T-helper 1 cell treated with Interleukin-12 subunit alpha and Interleukin-12 subunit beta and Interleukin-4 antibody, amounts not matched to agents 30 μg/mL and 1 μg/mL, for 36 hours (primary cell): ENCODE measurements at regions not wholly inside any gene's neighbourhood (a gene's known extent, or its start where the extent isn't known, plus 50 kb on each side); places are given as distances from the start of the nearest gene placed in this dataset.

Source experiments
- H3K27ac Mint-ChIP-seq: one replicate; pipeline ENCODE4 v1.8.0; 2021; ENCODE audit warnings: mild to moderate bottlenecking, mixed read lengths
- H3K27me3 Mint-ChIP-seq: one replicate; pipeline ENCODE4 v1.8.0; 2021; ENCODE audit warnings: low read depth, mixed read lengths
- H3K36me3 Mint-ChIP-seq: one replicate; pipeline ENCODE4 v1.8.0; 2021; ENCODE audit warnings: low read depth, mixed read lengths
- H3K4me1 Mint-ChIP-seq: one replicate; pipeline ENCODE4 v1.8.0; 2021; ENCODE audit warnings: low read depth, mixed read lengths
- H3K4me3 Mint-ChIP-seq: one replicate; pipeline ENCODE4 v1.8.0; 2021; ENCODE audit warnings: mild to moderate bottlenecking, moderate library complexity, mixed read lengths
- H3K9me3 Mint-ChIP-seq: one replicate; pipeline ENCODE4 v1.8.0; 2021; ENCODE audit warnings: mixed read lengths

GRCh38 chr13:59458908-59459579, 704.7 kb downstream of the DIAPH3 start:
- no peak overlapping the region for H3K27ac Mint-ChIP-seq
- H3K27me3 Mint-ChIP-seq, result no peaks in the 10 kb centered on the region
- H3K36me3 Mint-ChIP-seq, result no peaks in the 10 kb centered on the region
- no peaks in the 10 kb centered on the region for H3K4me1 Mint-ChIP-seq
- H3K4me3 Mint-ChIP-seq, result no peak overlapping the region
- no peaks in the 10 kb centered on the region for H3K9me3 Mint-ChIP-seq

GRCh38 chr13:59459972-59460371, 703.8 kb downstream of the DIAPH3 start:
- no peak overlapping the region for H3K4me3 Mint-ChIP-seq
- no peaks in the 10 kb centered on the region for H3K36me3 Mint-ChIP-seq
- no peaks in the 10 kb centered on the region for H3K9me3 Mint-ChIP-seq
- no peaks in the 10 kb centered on the region for H3K4me1 Mint-ChIP-seq
- H3K27ac Mint-ChIP-seq, result no peak overlapping the region
- H3K27me3 Mint-ChIP-seq, result no peaks in the 10 kb centered on the region

GRCh38 chr13:59461411-59461810, 702.3 kb downstream of the DIAPH3 start:
- H3K27me3 Mint-ChIP-seq, result no peaks in the 10 kb centered on the region
- no peak overlapping the region for H3K27ac Mint-ChIP-seq
- H3K4me1 Mint-ChIP-seq, result no peaks in the 10 kb centered on the region
- H3K36me3 Mint-ChIP-seq, result no peaks in the 10 kb centered on the region
- no peak overlapping the region for H3K4me3 Mint-ChIP-seq
- no peaks in the 10 kb centered on the region for H3K9me3 Mint-ChIP-seq

- Mint-ChIP-seq H3K4me1 (no peaks in the 10 kb centered on the region), H3K4me3 (no peak overlapping the region), H3K27me3 (no peaks in the 10 kb centered on the region), H3K36me3 (no peaks in the 10 kb centered on the region), H3K27ac (no peak overlapping the region), H3K9me3 (no peaks in the 10 kb centered on the region)
Measured at GRCh38 chr13:59463023-59463422, 700.7 kb downstream of the DIAPH3 start.

GRCh38 chr13:59464926-59465325, 698.8 kb downstream of the DIAPH3 start:
- Mint-ChIP-seq H3K4me3 (no peak overlapping the region), H3K36me3 (no peaks in the 10 kb centered on the region), H3K27me3 (no peaks in the 10 kb centered on the region)

GRCh38 chr13:59468396-59468795, 695.3 kb downstream of the DIAPH3 start:
- no peak overlapping the region for H3K27ac Mint-ChIP-seq
- H3K4me3 Mint-ChIP-seq, result no peak overlapping the region
- no peaks in the 10 kb centered on the region for H3K36me3 Mint-ChIP-seq
- no peaks in the 10 kb centered on the region for H3K4me1 Mint-ChIP-seq
- H3K27me3 Mint-ChIP-seq, result no peaks in the 10 kb centered on the region
- H3K9me3 Mint-ChIP-seq, result no peaks in the 10 kb centered on the region

More at GRCh38 chr13:59464926-59465325, 698.8 kb downstream of the DIAPH3 start:
- H3K27ac Mint-ChIP-seq, result no peak overlapping the region
- no peaks in the 10 kb centered on the region for H3K4me1 Mint-ChIP-seq
- H3K9me3 Mint-ChIP-seq, result no peaks in the 10 kb centered on the region

- H3K27me3 Mint-ChIP-seq, result no peaks in the 10 kb centered on the region
- no peak overlapping the region for H3K27ac Mint-ChIP-seq
- no peaks in the 10 kb centered on the region for H3K9me3 Mint-ChIP-seq
Measured at GRCh38 chr13:59471106-59471505, 692.6 kb downstream of the DIAPH3 start.

GRCh38 chr13:59472134-59472533, 691.6 kb downstream of the DIAPH3 start:
- no peaks in the 10 kb centered on the region for H3K4me1 Mint-ChIP-seq
- no peaks in the 10 kb centered on the region for H3K9me3 Mint-ChIP-seq
- no peaks in the 10 kb centered on the region for H3K36me3 Mint-ChIP-seq
- H3K27ac Mint-ChIP-seq, result no peak overlapping the region
- H3K4me3 Mint-ChIP-seq, result no peak overlapping the region
- H3K27me3 Mint-ChIP-seq, result no peaks in the 10 kb centered on the region

More at GRCh38 chr13:59471106-59471505, 692.6 kb downstream of the DIAPH3 start:
- H3K4me1 Mint-ChIP-seq, result no peaks in the 10 kb centered on the region
- no peaks in the 10 kb centered on the region for H3K36me3 Mint-ChIP-seq
- no peak overlapping the region for H3K4me3 Mint-ChIP-seq

GRCh38 chr13:59474696-59475095, 689.0 kb downstream of the DIAPH3 start:
- no peaks in the 10 kb centered on the region for H3K36me3 Mint-ChIP-seq
- no peak overlapping the region for H3K27ac Mint-ChIP-seq
- no peaks in the 10 kb centered on the region for H3K4me1 Mint-ChIP-seq
- H3K9me3 Mint-ChIP-seq, result no peaks in the 10 kb centered on the region
- H3K27me3 Mint-ChIP-seq, result no peaks in the 10 kb centered on the region
- H3K4me3 Mint-ChIP-seq, result no peak overlapping the region

- H3K36me3 Mint-ChIP-seq, result no peaks in the 10 kb centered on the region
- no peak overlapping the region for H3K4me3 Mint-ChIP-seq
- H3K4me1 Mint-ChIP-seq, result no peaks in the 10 kb centered on the region
- H3K9me3 Mint-ChIP-seq, result no peaks in the 10 kb centered on the region
- no peak overlapping the region for H3K27ac Mint-ChIP-seq
- H3K27me3 Mint-ChIP-seq, result no peaks in the 10 kb centered on the region
Measured at GRCh38 chr13:59475911-59476310, 687.8 kb downstream of the DIAPH3 start.

- Mint-ChIP-seq H3K27ac (no peak overlapping the region), H3K4me1 (no peaks in the 10 kb centered on the region), H3K36me3 (no peaks in the 10 kb centered on the region), H3K9me3 (no peaks in the 10 kb centered on the region), H3K27me3 (no peaks in the 10 kb centered on the region), H3K4me3 (no peak overlapping the region)
Measured at GRCh38 chr13:59476366-59476765, 687.4 kb downstream of the DIAPH3 start.

GRCh38 chr13:59477011-59477410, 686.7 kb downstream of the DIAPH3 start:
- Mint-ChIP-seq H3K9me3 (no peaks in the 10 kb centered on the region), H3K27ac (no peak overlapping the region)

GRCh38 chr13:59478908-59479307, 684.8 kb downstream of the DIAPH3 start:
- H3K36me3 Mint-ChIP-seq, result no peaks in the 10 kb centered on the region
- no peaks in the 10 kb centered on the region for H3K27me3 Mint-ChIP-seq
- H3K27ac Mint-ChIP-seq, result no peak overlapping the region
- no peak overlapping the region for H3K4me3 Mint-ChIP-seq
- no peaks in the 10 kb centered on the region for H3K9me3 Mint-ChIP-seq
- H3K4me1 Mint-ChIP-seq, result no peaks in the 10 kb centered on the region

More at GRCh38 chr13:59477011-59477410, 686.7 kb downstream of the DIAPH3 start:
- no peak overlapping the region for H3K4me3 Mint-ChIP-seq
- no peaks in the 10 kb centered on the region for H3K27me3 Mint-ChIP-seq
- H3K36me3 Mint-ChIP-seq, result no peaks in the 10 kb centered on the region
- H3K4me1 Mint-ChIP-seq, result no peaks in the 10 kb centered on the region

GRCh38 chr13:59479629-59480028, 684.1 kb downstream of the DIAPH3 start:
- H3K36me3 Mint-ChIP-seq, result no peaks in the 10 kb centered on the region
- no peaks in the 10 kb centered on the region for H3K4me1 Mint-ChIP-seq
- H3K27ac Mint-ChIP-seq, result no peak overlapping the region
- no peak overlapping the region for H3K4me3 Mint-ChIP-seq
- H3K9me3 Mint-ChIP-seq, result no peaks in the 10 kb centered on the region
- no peaks in the 10 kb centered on the region for H3K27me3 Mint-ChIP-seq

GRCh38 chr13:59480396-59481259, 683.1 kb downstream of the DIAPH3 start:
- no peaks in the 10 kb centered on the region for H3K27me3 Mint-ChIP-seq
- H3K4me1 Mint-ChIP-seq, result no peaks in the 10 kb centered on the region
- no peaks in the 10 kb centered on the region for H3K9me3 Mint-ChIP-seq
- no peak overlapping the region for H3K27ac Mint-ChIP-seq
- no peaks in the 10 kb centered on the region for H3K36me3 Mint-ChIP-seq
- no peak overlapping the region for H3K4me3 Mint-ChIP-seq
